GM19035 (cell line): ENCODE measurements at regions not wholly inside any gene's neighbourhood (a gene's known extent, or its start where the extent isn't known, plus 50 kb on each side); places are given as distances from the start of the nearest gene placed in this dataset.

Source experiments
- ATAC-seq: cut with Tn5 transposase; IDR thresholded peaks from one replicate; pipeline ENCODE4 v1.9.1; 2021; ENCODE audit not compliant: unreplicated experiment

DNA sequence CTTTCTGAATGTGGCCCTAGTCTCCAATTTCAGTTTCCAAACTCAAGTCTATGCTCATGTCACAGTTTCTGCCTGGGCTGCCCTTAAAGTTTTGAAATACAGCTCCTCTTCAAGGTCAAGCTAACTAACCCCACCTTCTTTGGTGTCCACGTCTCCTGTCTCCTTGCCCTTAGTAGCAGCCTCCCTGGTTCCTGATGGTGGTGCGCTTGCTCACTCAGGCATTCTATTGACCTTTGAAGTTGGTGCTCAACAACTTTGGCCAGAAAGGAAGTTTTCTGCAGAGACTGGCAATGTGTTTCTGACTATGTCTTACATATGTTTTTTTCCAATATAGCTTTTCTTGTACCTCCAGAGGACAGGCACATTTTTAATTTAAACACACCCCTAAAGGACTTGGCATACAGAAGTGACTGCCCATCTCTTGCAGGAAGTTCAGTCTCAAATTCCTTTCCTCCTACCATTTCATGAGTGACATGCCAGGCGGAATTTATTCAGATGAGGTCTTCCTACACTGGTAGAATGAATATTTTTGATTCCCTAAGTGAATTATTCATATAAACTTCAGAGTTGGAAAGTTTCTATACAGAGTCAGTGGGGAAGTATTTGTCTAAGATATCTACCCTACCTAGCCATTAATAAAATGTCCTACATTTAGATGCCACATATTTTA is 364.3 kb upstream of the USP24 start:
- ATAC-seq, result no peak

DNA sequence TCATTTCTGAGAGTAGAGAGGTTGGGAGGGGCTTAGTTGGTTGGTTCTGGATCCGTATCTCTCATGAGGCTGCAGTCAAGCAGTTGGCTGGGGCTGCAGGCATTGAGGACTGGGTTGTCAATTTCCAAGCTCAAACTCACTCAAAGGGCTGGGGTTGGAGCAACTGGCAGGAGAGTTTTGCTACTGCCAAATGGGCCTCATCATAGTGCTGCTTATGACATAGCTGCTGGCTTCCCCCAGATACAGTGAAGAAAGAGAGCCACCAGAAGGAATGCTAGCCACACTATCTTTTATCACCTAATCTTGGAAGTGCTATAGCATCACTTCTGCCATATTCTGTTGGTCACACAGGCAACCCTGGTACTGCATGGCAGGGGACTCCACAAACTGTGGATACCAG is 363.5 kb upstream of the USP24 start:
- no peak for ATAC-seq

DNA sequence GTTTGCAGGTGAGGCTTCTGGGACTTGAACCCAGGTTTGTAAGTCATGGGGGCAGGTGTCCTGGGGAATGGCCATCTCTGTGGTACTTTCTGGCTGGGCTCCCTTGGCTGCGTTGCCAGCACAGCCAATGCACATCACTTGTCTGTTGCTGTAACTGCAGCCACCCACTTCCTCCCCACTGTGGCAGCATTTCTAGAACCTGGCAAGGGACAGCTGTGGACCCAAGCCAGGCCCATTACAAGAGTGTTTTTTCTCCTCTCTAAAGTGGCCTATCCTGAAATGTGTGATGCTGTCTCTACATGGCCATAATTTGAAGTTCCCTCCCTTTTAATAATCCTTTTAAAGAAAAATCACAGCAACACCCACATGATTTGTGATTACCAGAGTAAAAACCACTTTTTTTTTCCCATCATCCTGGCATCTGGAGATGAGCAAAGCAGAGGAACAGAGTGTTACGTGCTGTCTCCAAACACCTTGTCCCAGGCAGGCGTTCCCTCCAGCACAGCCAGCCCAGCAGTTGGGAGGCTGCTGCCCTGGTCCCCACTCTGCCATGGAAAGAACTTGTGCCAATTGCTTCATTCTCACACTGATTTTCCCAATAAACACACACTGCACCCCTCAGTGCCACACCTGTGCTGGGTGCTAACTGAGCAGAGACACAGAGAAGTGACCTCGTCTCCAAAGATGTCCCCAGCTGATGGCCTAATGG is 360.6 kb upstream of the USP24 start:
- no peak for ATAC-seq

DNA sequence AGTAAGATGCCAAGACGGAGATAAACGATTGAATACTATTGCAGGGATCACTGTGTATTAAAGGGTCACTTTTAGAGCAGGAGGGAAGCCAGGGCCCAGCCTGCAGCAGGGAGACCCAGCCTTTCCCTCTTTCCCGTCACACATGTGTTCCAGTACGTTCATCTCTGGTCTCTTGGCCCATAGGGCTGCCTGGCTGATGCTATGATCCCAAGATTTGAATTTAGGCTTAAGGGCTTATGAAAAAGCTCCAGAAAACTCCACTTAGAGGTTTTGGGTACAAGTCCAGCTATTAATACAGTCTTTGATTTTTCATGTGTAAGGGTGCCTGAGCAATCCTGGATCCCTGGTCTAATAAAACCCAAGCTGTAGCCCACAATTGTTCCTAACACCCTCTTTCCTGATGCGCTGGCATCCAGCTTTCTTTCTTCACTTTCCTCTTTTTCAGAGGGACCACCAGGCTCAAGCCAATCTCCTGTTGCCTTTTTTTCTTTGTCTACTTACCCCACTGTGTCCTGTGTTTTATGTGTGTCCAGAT is 359.6 kb upstream of the USP24 start:
- ATAC-seq, result no peak

DNA sequence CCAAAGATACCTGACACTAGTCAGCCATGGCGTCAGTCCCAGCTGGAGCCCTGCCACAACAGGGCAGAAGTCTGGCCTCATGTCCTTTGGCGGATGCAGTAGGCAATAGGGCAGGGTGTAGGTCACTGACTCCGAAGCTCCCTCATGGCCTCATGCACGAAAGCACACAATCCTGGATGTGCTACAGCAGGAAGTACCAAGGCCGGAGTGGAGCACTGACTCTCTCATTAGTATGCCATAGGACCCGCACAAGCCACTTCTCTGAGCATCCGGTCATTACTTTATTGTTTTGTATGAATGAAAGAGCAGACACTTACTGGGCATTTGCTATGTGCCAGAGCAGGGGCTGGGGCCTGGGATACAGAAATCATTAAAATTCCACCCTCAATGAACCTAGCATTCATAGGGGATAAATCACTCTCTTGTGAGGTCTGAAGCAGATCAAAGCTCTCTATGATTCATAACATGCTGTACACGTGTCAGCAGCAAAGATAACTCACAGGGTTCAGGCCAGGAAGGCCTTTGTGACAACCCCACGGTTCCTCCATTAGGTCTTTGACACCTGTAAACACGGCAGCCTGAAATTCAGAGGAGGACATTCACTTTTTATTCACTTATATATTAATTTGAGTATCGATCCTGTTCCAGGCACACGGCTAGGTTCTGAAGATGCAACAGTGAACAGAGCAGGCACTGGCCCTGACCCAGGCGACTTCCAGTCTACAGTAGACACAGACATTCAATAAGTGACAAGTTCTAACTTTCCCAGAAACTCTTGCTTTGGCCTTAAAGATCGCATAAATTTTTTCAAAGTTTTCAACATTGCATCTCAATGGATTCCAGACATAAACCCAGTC is 357.9 kb upstream of the USP24 start:
- no peak for ATAC-seq

DNA sequence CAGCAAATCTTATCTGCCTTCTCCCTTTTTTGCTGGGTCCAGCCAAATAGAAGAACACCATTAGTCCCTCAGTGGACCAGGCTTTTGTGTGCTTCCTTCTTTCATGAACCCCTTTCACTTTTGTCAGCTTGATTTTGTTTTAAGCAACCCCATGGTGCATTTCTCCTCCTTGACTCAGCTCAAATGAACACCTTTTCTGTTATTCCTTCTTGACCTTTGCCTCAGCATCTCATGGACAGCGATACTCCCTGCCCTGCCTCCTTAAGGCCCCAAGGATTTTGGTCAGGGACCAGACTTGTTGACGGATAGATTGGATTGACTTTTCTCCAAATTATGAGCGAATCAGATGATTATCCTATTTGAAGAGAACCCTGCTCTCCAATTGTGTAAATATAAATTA is 356.6 kb upstream of the USP24 start:
- ATAC-seq, result no peak

DNA sequence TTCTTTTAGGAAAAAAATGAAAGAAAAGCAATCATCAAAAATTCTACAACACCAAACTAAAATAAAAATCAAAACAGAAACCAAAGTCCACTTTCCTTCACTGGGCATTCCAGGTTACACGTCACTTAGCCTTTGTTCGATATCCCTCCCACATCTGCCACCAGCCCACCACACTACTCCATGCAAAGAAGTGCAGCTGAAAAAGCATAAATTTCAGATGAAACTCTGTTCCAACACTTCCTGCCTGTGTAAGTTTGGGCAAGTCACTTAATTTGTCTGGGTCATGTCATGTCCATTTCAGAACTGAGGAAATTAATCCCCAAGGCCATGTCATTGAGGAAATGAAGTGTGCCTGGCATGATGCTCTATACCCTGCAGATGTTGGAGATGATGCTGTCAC is 354.3 kb upstream of the USP24 start:
- no peak for ATAC-seq

DNA sequence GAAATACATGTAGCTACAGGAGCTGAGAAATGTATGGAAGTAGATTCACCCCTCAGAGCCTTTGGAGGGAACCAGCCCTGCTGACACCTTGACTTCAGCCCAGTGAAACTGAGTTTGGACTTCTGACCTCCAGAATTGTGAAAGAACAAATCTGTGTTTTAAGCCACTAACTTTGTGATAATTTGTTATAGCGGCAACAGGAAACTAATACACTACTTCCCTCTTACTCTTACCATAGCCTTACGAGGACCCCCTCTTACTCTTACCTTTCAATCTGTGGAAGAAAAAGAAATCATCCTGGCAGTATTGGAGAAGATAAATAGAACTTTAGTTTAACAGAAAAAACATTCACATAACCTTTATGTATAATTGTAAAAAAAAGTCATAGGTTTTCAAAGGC is 353.6 kb upstream of the USP24 start:
- no peak for ATAC-seq

DNA sequence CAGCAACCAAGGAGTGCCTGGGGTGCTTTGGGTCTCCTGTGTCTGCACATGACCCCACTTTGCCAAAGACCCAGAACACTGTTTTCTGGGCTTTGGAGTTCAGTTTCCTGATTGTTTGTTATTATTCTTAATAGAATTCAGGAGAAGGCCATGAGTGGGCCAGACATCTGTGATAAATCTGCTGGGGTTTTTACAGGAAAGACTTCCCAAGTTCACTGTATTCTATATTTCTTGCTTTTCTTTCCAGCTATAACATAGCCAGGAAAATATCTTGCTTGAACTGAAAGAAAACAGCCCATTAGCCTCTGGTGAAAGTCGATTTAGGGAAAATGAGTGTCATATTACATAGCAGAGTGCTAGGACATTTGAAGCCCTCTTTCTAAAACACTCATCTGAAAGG is 345.1 kb upstream of the USP24 start:
- no peak for ATAC-seq

DNA sequence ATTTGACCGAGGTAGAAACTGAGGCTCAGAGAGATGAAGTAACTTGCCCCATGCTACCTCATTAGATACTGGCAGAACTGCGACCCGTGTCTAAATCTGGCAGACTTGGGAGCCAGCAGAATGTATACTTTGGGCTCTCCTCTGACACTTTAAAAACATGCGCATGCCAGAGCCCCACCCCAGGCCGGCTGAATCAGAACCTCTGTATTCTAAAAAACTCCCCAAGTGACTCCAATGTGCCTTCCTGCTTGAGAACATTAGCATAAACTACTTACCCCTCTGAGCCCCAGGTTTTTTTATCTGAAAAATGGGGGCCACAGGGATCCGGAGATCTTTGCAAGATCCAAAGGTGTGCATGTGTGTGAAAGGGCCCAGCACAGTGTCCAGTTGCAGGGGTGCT is 344.7 kb upstream of the USP24 start:
- ATAC-seq, result no peak

DNA sequence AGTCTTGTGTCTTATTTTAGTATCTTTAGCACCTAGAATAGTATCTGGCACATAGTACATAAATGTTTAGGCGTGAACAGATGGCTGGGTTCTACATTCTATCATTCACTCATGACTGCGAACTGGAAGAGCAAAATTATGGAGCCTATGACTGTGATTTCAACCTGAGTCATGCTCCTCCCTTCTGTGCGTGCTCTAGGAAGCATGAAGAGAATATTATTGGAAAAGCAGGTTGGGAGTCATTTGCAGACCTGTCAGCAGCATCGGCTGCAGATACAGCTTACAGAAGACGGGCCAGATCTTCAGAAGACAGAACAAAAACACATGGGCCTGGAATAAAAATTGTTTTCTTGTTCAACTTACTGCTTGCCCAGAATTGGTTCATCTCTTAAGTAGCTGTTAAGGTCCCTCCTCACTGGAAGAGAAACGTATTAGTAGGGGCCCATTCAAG is 344.0 kb upstream of the USP24 start:
- no peak for ATAC-seq

DNA sequence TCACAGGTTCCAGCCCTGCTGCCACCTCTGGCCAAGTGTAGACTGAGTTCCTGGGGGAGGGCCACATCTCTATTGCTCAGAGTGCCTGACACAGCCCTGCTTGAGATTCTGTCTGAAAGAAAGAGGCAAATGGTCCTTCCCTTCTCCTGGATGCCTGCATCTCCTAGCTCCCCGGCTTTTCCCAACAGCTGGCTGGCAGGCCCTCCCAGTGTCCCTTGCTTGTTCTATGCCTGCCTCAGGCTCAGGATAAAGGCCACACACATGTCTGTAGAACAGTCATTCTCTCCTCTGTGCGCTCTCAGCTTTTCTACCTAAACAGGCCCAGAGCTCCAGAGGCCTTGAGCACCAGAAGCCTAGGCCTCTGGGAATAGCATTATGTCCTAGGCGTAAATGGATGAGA is 343.4 kb upstream of the USP24 start:
- no peak for ATAC-seq

DNA sequence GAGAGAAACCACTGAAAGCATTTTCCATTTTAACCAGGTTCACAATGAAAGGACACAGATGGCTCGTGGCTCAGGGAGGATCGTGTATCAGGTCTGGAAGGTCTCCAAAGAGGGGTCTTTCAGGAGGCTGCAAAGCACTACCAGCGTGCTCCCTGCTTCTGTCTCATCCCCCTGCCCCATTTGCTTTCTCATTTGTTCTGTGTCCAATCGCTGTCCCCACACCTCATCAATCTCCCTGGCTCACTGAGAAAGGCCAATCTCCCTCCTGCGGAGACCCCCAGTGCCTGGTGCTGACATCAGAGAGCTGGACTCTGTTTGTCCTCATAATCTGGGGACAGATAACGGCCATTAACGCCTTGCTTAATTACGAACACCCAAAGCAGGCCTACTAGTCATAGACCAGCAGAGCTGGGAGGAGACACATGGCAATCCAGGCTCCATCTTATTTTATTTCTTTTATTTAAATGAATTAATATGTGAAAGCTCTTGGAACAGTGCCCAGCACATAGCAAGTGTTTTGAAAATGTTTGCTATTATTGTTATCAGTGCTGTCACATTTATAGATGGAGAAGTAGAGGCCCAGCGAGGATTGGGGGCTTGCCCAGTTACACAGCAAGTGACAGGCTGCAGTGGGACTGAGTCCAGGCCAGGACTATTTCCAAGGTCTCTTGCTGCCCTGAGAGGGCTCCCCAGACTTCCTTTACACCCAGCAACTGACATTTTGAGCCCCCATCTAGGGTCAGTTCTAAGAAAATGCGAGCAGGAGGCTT is 341.0 kb upstream of the USP24 start:
- no peak for ATAC-seq

DNA sequence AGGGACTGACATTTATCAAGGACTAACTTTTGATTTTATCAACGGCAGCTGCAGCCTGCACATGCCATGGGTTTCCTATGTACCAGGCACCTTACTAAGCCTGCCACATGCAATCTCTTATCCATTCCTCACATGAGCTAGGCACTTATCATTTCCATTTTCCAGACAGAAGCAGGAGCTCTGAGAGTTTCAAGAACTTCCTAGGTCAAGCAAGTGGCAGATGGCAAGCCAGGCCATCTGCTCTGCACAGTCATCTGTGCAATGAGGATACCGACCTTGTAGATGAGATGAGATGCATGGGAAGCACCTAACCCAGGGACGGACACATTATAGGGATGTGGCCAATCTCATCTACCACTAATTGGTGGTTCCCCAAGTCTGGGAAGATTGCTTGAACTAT is 339.4 kb upstream of the USP24 start:
- no peak for ATAC-seq

DNA sequence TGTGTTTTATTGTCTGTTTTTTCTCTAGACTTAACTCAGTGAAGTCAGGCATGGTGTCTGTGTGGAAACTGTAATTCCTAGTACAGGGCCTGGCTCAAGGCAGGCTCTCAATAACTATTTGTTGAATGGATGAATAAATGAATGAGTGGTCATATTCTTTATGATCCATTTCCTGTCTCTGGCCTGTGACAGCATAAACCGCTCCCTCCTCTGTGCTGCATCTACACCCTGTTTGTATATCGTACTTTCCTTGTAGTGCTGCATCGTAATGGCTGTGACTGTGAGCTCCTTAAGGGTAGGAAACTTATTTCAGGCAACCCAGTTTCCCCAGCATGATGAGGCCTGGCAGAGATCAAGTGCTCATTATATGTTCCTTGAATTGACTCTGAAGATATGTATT is 337.5 kb upstream of the USP24 start:
- ATAC-seq, result no peak

DNA sequence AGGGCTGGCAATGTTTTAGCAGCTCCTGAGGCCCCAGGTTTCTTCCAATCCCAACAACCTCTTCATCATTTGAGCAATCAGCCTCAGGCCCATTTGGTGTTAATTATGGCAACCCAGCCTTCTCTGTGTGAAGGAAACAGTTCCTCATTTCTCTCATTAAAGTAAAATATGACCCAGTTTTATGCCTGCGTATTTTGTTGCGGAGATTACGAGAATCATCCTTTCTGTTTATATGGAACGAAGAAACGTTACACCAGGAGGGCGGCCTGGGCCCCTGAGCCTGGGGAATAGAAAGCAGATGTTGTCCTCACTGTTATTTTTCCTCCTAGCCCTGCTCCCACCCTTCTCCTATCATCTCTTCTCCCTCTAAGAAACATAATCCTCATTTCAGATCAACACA is 332.2 kb upstream of the USP24 start:
- no peak for ATAC-seq

DNA sequence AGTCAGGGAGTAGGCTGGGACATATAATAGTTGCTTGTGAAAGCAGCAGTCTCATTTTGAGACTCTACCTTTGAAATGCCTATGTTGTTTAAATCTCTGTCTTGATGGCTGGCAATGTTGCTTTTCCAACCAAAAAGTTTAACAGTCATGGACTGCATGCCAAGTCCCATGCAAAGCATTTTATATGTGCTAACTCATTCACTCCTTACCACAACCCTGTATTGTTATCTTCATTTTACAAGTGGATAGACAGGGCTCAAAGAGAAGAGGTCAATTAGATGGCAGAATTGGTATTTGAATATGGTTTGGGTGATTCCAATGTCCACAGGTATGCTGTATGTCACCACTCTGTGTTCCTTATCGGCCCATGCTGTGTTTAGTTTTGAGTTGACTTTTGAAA is 331.4 kb upstream of the USP24 start:
- no peak for ATAC-seq

DNA sequence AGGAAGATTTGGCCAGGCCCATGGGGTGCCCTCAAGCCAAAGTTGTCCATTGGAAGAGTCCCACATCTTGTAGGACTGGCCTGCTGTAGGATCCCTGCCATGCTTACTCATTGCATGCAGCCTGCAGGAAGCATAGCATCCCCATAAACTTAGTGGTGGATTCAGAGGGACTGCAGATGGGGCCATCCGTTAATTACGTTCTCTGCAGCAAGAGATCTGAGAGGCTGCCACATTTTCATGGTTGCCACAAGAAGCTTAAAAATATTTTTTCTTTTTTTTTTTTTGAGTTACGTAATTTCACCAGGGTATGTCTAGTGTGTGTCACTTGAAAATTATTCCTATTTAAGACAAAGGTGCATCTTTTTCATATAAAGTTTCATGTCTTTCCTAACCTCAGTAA is 329.7 kb upstream of the USP24 start:
- ATAC-seq, result no peak

DNA sequence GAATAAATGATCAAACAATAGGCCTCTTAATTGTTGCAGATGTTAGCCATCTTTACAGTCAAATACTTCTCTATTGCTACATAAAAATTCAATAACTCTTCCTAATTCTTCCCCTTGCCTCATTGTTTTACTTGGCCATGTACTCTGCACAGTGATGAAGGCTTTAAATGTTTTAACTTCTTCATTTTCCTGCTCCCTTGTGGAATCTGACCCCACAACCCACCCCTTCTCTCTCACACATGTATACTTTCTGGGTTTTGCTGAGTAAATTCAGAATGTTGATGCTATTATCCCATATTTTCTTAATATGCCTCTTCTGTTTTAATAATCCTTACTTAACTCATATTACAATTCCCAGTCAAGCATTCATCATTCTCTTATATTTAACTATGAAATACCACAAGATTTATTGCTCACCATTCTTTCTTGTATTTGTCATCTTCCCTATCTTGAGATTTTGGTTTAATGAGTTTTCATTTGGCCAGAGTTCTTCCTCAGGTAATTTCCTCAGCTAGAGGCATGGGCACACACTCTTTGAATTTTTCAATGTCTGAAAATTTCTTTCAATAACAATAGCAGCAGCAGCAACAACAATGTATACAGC is 327.8 kb upstream of the USP24 start:
- ATAC-seq, result no peak

DNA sequence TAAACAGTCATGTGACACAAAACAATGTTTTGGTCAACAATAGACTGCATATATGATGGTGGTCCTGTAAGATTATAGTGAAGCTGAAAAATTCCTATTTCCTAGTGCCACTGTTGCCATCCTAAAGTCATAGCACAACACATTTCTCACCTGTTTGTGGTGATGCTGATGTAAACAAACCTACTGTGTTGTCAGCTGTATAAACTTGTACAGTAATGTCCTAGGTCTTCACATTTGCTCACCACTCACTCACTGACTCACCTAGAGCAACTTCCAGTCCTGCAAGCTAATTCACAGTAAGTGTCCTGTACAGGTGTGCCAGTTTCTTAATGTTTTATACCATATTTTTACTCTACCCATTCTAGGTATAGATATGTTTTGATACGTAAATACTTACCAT is 326.1 kb upstream of the USP24 start:
- no peak for ATAC-seq
